GM19468 (cell line): ENCODE measurements at regions not wholly inside any gene's neighbourhood (a gene's known extent, or its start where the extent isn't known, plus 50 kb on each side); places are given as distances from the start of the nearest gene placed in this dataset.

Experiments used
- ATAC-seq: cut with Tn5 transposase; IDR thresholded peaks from one replicate; pipeline ENCODE4 v1.9.1; 2021; ENCODE audit warnings: mild to moderate bottlenecking, moderate library complexity, moderate number of reproducible peaks; ENCODE audit not compliant: unreplicated experiment; ENCODE audit errors: extremely low read depth

DNA sequence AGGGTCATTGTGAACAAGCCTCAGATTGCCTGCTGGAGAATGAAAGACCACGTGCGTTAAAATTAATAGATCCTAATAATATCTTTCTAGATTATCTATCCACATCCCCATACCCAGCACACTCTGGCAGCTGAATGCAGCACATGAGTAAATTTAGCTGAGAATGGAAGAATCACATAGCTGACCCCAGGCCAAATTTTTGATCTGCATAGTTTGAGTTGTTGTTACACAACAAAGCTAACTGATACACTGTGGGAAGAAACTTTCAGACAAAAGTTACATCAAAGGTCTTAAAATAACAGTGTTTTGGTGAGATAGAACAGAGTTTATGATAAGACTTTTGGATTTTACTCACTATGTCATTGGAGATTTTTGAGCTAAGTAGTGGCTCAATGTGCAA is 72.4 kb upstream of the ANXA10 start:
- ATAC-seq = no peak

DNA sequence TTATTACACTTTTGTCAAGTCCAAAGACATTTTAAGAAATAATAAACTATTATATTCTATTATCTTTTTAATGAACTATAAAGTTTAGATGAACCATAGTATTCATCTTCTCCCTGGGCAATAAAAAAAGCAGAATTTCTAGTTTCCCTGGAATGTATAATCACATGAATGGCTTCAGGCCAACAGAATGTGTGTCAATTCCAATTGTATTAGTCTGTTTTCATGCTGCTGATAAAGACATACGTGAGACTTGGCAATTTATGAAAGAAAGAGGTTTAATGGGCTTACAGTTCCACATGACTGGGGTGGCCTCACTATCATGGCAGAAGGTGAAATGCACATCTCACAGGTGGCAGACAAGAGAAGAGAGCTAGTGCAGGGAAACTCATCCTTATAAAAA is 70.7 kb upstream of the ANXA10 start:
- no peak for ATAC-seq

DNA sequence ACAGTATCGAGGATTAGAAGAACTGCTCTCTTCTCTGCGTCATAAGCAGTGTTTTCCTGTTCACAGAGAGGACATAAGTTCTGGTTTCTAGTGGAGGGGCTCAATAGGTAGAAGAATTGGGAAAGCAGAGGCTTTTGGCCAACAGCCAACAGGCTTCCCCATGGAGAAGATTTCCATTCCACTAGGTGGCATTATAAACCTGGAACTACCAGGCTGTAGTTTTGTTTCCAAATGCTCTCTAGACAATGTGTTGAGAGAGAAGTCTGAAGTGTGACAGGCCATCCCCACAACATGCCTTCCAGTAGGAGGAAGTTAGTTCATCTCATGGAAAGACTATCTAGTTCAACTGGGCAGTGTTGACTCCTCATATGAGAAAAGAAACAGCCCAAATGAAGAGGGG is 63.8 kb upstream of the ANXA10 start:
- ATAC-seq = no peak

DNA sequence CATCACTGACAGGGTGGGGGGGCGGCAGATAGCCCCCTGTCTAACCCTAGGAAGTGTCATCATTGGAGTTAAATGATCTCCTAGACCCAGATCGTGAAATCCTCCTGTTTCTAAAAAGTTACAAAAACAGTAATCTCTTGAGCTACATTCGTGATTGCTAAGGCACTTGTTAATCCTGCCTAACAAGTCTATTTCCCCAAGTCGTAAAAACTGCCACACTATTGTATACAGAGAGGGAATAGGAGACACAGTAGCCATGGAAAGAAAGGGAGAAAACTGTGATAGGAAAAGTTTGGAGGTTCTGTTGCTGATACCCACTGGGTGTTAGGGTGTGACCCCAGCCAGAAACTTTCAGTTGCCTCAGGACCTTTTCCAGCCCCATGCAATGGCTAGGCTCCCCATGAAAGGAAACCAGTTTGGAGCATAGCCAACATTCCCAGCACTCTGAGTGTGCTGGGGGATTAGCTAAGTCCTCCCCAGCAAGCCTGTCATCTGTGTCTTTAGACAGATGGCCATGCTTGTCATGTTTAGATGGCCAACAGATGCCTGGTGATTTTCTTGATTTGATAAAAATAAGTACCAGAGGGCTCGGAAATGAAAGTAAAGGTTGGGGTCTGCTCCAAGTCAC is 63.3 kb upstream of the ANXA10 start:
- no peak for ATAC-seq

DNA sequence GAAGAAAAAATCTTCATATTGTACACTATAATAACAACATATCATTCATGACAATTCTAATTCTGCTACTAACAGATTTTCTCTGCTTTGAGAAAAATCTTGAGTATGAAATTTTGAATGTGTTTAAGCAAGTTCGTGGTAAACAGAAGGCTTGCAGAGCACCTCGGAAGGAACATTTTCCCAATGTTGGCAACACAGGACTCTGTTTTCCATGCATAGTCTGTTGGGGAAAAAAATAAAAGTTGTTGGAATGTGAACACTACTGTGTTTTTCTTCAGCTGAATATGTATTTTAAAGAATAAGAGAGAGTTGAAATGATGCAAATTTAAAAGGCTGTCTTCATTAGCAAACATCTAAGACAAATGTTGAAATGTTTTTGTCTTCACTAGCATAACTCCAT is 54.7 kb upstream of the ANXA10 start:
- ATAC-seq = no peak

DNA sequence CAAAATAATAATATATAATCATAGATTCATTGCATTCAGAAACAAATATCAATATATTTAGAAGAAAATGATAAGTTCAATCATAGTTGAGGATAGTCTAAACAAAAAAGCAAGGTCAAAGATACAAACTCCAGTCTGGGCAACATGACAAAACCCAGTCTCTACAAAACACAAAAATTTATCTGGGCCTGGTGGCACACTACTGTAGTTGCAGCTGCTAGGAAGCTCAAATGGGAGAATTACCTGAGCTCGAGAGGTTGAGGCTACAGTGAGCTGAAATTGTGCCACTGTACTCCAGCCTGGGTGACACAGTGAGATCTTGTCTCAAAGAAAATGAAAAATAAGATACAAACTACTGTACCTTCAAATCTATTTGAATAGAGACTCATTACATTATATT is 52.7 kb upstream of the ANXA10 start:
- ATAC-seq = no peak
